Coronary artery (tissue), 2 donors: ENCODE measurements at regions not wholly inside any gene's neighbourhood (a gene's known extent, or its start where the extent isn't known, plus 50 kb on each side); places are given as distances from the start of the nearest gene placed in this dataset.

Experiments used
- DNase-seq: peaks from one replicate; pipeline ENCODE4 v3.0.0-alpha.2; 2017; ENCODE audit warnings: low spot score
- H3K27ac ChIP-seq, 2 donors: fragments of 200-600 bp; sonication (generic); one replicate each; pipeline ENCODE4 v1.5.1; 2016 to 2019
- H3K4me3 ChIP-seq: fragments of 200-600 bp; sonication (generic); 2 replicates; pipeline ENCODE4 v1.5.1; 2016; ENCODE audit warnings: mild to moderate bottlenecking, moderate library complexity
- CTCF ChIP-seq: fragments of 200-600 bp; sonication (generic); IDR thresholded peaks from one replicate; pipeline ENCODE4 v1.5.1; 2019; ENCODE audit warnings: antibody characterized with exemption

DNA sequence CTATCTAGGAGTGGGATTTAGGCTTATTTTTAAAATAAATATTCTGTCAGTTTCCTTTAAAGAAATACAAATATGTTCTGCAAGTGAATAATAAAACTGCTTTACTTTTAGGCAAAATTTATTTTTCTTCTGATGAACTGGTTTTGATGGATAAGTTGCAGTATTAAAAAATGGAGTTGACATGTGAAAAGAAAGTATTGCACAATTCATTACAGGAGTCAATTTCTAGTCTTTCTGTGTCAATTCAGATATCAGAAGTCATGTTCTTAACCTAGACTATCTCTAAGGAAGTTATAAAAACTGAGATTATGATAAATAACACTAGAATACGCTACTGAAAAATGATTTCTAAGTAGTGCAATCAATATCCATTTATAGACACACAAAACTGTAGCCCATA lies 270.2 kb upstream of the TMPRSS15 start:
- Histone ChIP-seq H3K4me3 (no peak overlapping the region), H3K27ac (no peak overlapping the region)
- no peak for TF ChIP-seq CTCF
- DNase-seq: no peak

GRCh38 chr21:18677632-18678031 lies 274.0 kb upstream of the TMPRSS15 start:
- no peak for DNase-seq
- TF ChIP-seq CTCF: no peak
- Histone ChIP-seq H3K27ac (no peak overlapping the region), H3K4me3 (no peak overlapping the region)

DNA sequence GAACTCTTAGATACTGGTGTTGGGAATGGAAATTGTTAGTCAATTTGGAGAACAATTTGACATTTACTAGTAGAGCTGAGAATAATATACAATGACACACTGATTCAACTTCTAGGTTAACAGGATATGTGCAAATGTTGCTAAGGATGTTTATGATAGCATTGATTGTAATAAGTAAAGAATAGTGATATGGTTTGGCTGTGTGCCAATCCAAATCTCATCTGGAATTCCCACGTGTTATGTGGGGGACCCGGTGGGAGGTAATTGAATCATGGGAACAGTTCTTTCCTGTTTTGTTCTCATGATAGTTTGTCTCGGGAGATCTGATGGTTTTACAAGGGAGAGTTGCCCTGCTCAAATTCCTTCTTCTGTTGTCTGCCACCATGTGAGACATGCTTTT lies 302.4 kb upstream of the TMPRSS15 start:
- Histone ChIP-seq H3K27ac (no peak overlapping the region), H3K4me3 (no peak overlapping the region)
- no peak for TF ChIP-seq CTCF
- no peak for DNase-seq

- TF ChIP-seq CTCF: no peak
- Histone ChIP-seq H3K27ac (no peak overlapping the region), H3K4me3 (no peak overlapping the region)
- no peak for DNase-seq
Measured at GRCh38 chr21:18711662-18712061, 308.1 kb upstream of the TMPRSS15 start.

- no peak for DNase-seq
- H3K27ac ChIP-seq: no peak overlapping the region
- no peak overlapping the region for H3K4me3 ChIP-seq
- TF ChIP-seq CTCF: no peak
Measured at GRCh38 chr21:18715606-18716005, 312.0 kb upstream of the TMPRSS15 start.

- no peak for DNase-seq
Measured at GRCh38 chr21:18716578-18717138, 313.1 kb upstream of the TMPRSS15 start.

More at GRCh38 chr21:18716578-18717138, 313.1 kb upstream of the TMPRSS15 start:
- Histone ChIP-seq H3K27ac (no peak overlapping the region), H3K4me3 (no peak overlapping the region)
- TF ChIP-seq CTCF: no peak
